ENCODE measurements at regions not wholly inside any gene's neighbourhood (a gene's known extent, or its start where the extent isn't known, plus 50 kb on each side); places are given as distances from the start of the nearest gene placed in this dataset.

GRCh38 chr1:209404577-209404976 lies 178.9 kb upstream of the CAMK1G start:
- no peak for TF ChIP-seq POLR2A (IDR thresholded peaks at IDR 0.05; ENCODE audit: low read depth)
- TF ChIP-seq, protein P1, sequence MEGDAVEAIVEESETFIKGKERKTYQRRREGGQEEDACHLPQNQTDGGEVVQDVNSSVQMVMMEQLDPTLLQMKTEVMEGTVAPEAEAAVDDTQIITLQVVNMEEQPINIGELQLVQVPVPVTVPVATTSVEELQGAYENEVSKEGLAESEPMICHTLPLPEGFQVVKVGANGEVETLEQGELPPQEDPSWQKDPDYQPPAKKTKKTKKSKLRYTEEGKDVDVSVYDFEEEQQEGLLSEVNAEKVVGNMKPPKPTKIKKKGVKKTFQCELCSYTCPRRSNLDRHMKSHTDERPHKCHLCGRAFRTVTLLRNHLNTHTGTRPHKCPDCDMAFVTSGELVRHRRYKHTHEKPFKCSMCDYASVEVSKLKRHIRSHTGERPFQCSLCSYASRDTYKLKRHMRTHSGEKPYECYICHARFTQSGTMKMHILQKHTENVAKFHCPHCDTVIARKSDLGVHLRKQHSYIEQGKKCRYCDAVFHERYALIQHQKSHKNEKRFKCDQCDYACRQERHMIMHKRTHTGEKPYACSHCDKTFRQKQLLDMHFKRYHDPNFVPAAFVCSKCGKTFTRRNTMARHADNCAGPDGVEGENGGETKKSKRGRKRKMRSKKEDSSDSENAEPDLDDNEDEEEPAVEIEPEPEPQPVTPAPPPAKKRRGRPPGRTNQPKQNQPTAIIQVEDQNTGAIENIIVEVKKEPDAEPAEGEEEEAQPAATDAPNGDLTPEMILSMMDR (IDR thresholded peaks at IDR 0.05), result no peak
- TF ChIP-seq EP300 (IDR thresholded peaks at IDR 0.05), result no peak
- TF ChIP-seq POLR2AphosphoS5 (IDR thresholded peaks at IDR 0.05), result no peak
